Keratinocyte (primary cell): ENCODE measurements at regions not wholly inside any gene's neighbourhood (a gene's known extent, or its start where the extent isn't known, plus 50 kb on each side); places are given as distances from the start of the nearest gene placed in this dataset.

Source experiments
- EZH2 ChIP-seq: IDR thresholded peaks from one replicate; pipeline ENCODE4 v1.6.1; 2012; ENCODE audit warnings: inconsistent platforms, mild to moderate bottlenecking, low read length, moderate library complexity
- TF ChIP-seq, protein P1 (sequence below), 3 experiments: IDR thresholded peaks in 1 of 3; conservative IDR thresholded peaks in 1 of 3; optimal IDR thresholded peaks in 1 of 3; 2 replicates in 2 of 3; 3 replicates in 1 of 3; pipeline versions ENCODE3 to v1.5.1; 2011; ENCODE audit warnings: low read length in 3 of 3, mild to moderate bottlenecking in 3 of 3, moderate library complexity in 2 of 3, control low read depth in 1 of 3, inconsistent platforms in 1 of 3; ENCODE audit not compliant: insufficient read depth in 2 of 3; ENCODE audit errors: extremely low read depth in 1 of 3

DNA sequence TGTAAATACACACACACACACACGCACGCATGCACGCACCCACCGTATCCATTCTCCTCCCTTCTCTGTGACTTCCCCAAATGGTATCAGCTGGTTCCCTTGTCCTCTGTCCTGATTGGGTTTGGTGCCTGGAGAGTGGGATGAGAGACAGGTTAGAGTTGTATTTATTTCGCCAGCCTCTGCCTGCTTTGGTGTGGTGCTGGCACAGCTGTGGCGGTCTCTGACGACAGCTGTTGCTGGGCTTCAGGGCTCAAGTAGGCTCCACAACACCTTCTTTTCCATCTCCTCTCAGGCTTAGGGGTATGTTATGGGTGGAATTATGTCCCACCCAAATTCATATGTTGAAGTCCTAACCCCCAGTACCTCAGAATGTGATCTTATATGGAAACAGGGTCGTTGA lies 94.9 kb upstream of the ITGA6 start:
- TF ChIP-seq, protein P1, sequence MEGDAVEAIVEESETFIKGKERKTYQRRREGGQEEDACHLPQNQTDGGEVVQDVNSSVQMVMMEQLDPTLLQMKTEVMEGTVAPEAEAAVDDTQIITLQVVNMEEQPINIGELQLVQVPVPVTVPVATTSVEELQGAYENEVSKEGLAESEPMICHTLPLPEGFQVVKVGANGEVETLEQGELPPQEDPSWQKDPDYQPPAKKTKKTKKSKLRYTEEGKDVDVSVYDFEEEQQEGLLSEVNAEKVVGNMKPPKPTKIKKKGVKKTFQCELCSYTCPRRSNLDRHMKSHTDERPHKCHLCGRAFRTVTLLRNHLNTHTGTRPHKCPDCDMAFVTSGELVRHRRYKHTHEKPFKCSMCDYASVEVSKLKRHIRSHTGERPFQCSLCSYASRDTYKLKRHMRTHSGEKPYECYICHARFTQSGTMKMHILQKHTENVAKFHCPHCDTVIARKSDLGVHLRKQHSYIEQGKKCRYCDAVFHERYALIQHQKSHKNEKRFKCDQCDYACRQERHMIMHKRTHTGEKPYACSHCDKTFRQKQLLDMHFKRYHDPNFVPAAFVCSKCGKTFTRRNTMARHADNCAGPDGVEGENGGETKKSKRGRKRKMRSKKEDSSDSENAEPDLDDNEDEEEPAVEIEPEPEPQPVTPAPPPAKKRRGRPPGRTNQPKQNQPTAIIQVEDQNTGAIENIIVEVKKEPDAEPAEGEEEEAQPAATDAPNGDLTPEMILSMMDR (optimal IDR thresholded peaks at IDR 0.05 in 1 of 3, IDR thresholded peaks at IDR 0.05 in 1 of 3, conservative IDR thresholded peaks at IDR 0.05 in 1 of 3; ENCODE audit: extremely low read depth in 1 of 3, insufficient read depth in 2 of 3, low read length in 3 of 3) = no peak
- no peak for TF ChIP-seq EZH2
